SU-DHL-6 (cell line): ENCODE measurements at regions not wholly inside any gene's neighbourhood (a gene's known extent, or its start where the extent isn't known, plus 50 kb on each side); places are given as distances from the start of the nearest gene placed in this dataset.

ENCODE experiments used
- H2AFZ ChIP-seq: fragments of 200-600 bp; sonication (generic); 2 replicates; pipeline ENCODE4 v1.6.1; 2014; ENCODE audit warnings: low read depth, mild to moderate bottlenecking, moderate library complexity, mixed read lengths, antibody characterized with exemption, low read length; ENCODE audit not compliant: severe bottlenecking
- H3F3A ChIP-seq: fragments of 200-600 bp; shearing (Covaris generic); 2 replicates; pipeline ENCODE4 v1.6.0; 2016; ENCODE audit warnings: antibody characterized with exemption, mild to moderate bottlenecking; ENCODE audit not compliant: insufficient read depth
- H3K27ac ChIP-seq: fragments of 200-600 bp; sonication (generic); 2 replicates; pipeline ENCODE4 v1.5.1; 2016; ENCODE audit warnings: low read depth, mild to moderate bottlenecking, low read length, moderate library complexity, mixed read lengths
- H3K27me3 ChIP-seq: fragments of 200-600 bp; sonication (generic), shearing (Covaris generic); 2 replicates; pipeline ENCODE4 v1.6.0; 2014; ENCODE audit warnings: mild to moderate bottlenecking, low read length
- H3K36me3 ChIP-seq: fragments of 200-600 bp; sonication (generic); 2 replicates; pipeline ENCODE4 v1.6.1; 2014; ENCODE audit warnings: mild to moderate bottlenecking, low read length, mixed read lengths
- H3K4me2 ChIP-seq: fragments of 300-600, 200-600 bp; shearing (Covaris generic), sonication (generic); 2 replicates; pipeline ENCODE4 v1.6.0; 2014; ENCODE audit warnings: low read length, low read depth, mild to moderate bottlenecking; ENCODE audit not compliant: poor library complexity, severe bottlenecking
- H3K4me3 ChIP-seq: fragments of 200-600 bp; sonication (generic); 2 replicates; pipeline ENCODE4 v1.5.1; 2014; ENCODE audit warnings: antibody characterized with exemption, low read length, mild to moderate bottlenecking, mixed read lengths; ENCODE audit not compliant: insufficient read depth, poor library complexity, severe bottlenecking
- H3K79me2 ChIP-seq: fragments of 200-600 bp; sonication (generic); 2 replicates; pipeline ENCODE4 v1.6.1; 2014; ENCODE audit warnings: mild to moderate bottlenecking, low read length, moderate library complexity; ENCODE audit not compliant: insufficient read depth
- H3K9ac ChIP-seq: fragments of 200-600 bp; sonication (generic); 2 replicates; pipeline ENCODE4 v1.7.0; 2014; ENCODE audit warnings: mild to moderate bottlenecking, low read length
- H3K9me2 ChIP-seq: fragments of 200-600 bp; sonication (generic); replicated peaks from 2 replicates; pipeline ENCODE4 v1.6.1; 2014; ENCODE audit warnings: low read length; ENCODE audit not compliant: insufficient read depth
- H3K9me3 ChIP-seq: fragments of 200-600 bp; sonication (generic); 2 replicates; pipeline ENCODE4 v1.6.1; 2014; ENCODE audit warnings: low read length, mixed read lengths; ENCODE audit not compliant: insufficient read depth
- H4K20me1 ChIP-seq: fragments of 200-600 bp; sonication (generic); 2 replicates; pipeline ENCODE4 v1.6.1; 2014; ENCODE audit warnings: low read depth, mild to moderate bottlenecking, antibody characterized with exemption, low read length, moderate library complexity, mixed read lengths
- CTCF ChIP-seq: fragments of 200-600 bp; sonication (generic); IDR thresholded peaks from one replicate; pipeline ENCODE4 v1.5.1; 2017; ENCODE audit warnings: antibody characterized with exemption, mild to moderate bottlenecking, low read length, moderate library complexity; ENCODE audit not compliant: insufficient read depth, poor library complexity, severe bottlenecking
- EZH2phosphoT487 ChIP-seq: fragments of 200-600 bp; sonication (generic), shearing (Covaris generic); conservative IDR thresholded peaks from 2 replicates; pipeline ENCODE4 v1.6.1; 2018; ENCODE audit warnings: mild to moderate bottlenecking, antibody characterized with exemption, low read length, moderate library complexity, mixed read lengths

GRCh38 chr13:86788616-86789015, 882.6 kb upstream of the SLITRK5 start:
- H3K4me3 ChIP-seq = no peak overlapping the region
- TF ChIP-seq EZH2phosphoT487 (no peak), CTCF (no peak)
- H3K9me2 ChIP-seq = no peaks in the 10 kb centered on the region
- H2AFZ ChIP-seq = no peak overlapping the region
- H4K20me1 ChIP-seq = no peaks in the 10 kb centered on the region
- no peak overlapping the region for H3K27ac ChIP-seq
- H3K27me3 ChIP-seq = no peaks in the 10 kb centered on the region
- H3K9me3 ChIP-seq = no peaks in the 10 kb centered on the region
- H3K36me3 ChIP-seq = no peaks in the 10 kb centered on the region
- H3K79me2 ChIP-seq = no peaks in the 10 kb centered on the region
- no peaks in the 10 kb centered on the region for H3F3A ChIP-seq
- no peak overlapping the region for H3K4me2 ChIP-seq
- no peak overlapping the region for H3K9ac ChIP-seq

- H3K36me3 ChIP-seq = no peaks in the 10 kb centered on the region
- H3K9me3 ChIP-seq = no peaks in the 10 kb centered on the region
- H3K9me2 ChIP-seq = no peaks in the 10 kb centered on the region
- no peak for TF ChIP-seq CTCF
- TF ChIP-seq EZH2phosphoT487 = no peak
- H4K20me1 ChIP-seq = no peaks in the 10 kb centered on the region
- no peaks in the 10 kb centered on the region for H3F3A ChIP-seq
- H3K9ac ChIP-seq = no peak overlapping the region
- no peaks in the 10 kb centered on the region for H3K79me2 ChIP-seq
- H3K4me2 ChIP-seq = no peak overlapping the region
- H3K4me3 ChIP-seq = no peak overlapping the region
- no peak overlapping the region for H2AFZ ChIP-seq
- no peak overlapping the region for H3K27ac ChIP-seq
- H3K27me3 ChIP-seq = no peaks in the 10 kb centered on the region
These were observed 879.0 kb upstream of the SLITRK5 start for GRCh38 chr13:86792153-86792651.

DNA sequence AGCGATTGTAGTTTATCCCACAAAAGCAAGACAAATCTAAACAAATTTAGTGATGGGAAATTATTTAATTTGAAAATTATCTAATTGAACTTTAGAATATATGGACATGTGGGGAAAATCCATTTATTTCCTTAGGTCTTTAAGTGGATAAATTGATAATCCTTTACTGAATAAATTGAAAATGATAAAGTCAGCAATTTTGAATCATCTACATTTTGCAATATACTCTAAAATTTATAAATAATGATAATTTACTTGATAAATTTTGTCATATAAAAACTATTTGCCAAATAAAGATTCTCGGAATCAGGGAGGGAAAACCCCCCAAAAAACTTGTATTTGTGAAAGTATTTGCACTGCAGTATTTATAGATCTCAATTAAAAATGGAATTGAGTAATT, 875.3 kb upstream of the SLITRK5 start:
- Histone ChIP-seq H3K79me2 (no peaks in the 10 kb centered on the region), H2AFZ (no peak overlapping the region), H3F3A (no peaks in the 10 kb centered on the region), H3K27me3 (no peaks in the 10 kb centered on the region), H3K9ac (no peak overlapping the region), H4K20me1 (no peaks in the 10 kb centered on the region), H3K9me3 (no peaks in the 10 kb centered on the region), H3K4me3 (no peak overlapping the region), H3K27ac (no peak overlapping the region), H3K9me2 (no peaks in the 10 kb centered on the region), H3K36me3 (no peaks in the 10 kb centered on the region), H3K4me2 (no peak overlapping the region)
- TF ChIP-seq EZH2phosphoT487 (no peak), CTCF (no peak)
